ENCODE measurements at regions not wholly inside any gene's neighbourhood (a gene's known extent, or its start where the extent isn't known, plus 50 kb on each side); places are given as distances from the start of the nearest gene placed in this dataset.
"Not testable (repeated sequence)": the region's sequence is repeated elsewhere in the genome, so short reads cannot be mapped to it uniquely, and the experiment has no call there.

DNA sequence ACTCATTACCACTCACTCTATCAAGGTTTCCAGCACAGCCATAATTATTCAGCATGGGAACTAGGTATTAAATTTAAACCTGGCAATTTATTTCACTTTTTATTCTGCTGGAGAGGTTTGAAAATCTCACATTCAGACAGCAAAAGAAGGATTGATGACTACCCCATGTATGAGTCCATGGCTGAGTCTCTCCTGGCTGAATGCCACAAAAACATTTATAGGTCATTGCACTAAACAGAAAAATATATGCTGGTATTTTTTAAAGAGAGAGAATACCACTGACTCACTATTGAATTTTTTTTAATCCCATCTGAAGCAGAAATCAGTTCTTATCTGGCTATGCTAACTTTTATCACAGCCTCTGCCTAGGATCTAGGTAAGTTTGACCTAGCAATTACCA lies 336.3 kb downstream of the PPP1R3A start:
- no peak for DNase-seq

DNA sequence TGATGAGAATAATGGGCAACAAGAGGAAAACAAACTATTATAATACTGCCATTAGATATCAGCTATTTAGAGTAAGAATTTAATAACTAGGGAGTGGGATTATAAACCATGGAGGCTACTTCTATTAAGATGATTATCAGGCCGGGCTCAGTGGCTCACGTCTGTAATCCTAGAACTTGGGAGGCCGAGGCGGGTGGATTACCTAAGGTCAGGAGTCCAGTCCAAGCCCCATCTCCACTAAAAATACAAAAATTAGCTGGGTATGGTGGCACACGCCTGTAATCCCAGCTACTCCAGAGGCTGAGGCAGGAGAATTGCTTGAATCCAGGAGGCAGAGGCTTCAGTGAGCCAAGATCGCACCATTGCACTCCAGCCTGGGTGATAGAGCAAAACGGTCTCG lies 355.6 kb downstream of the PPP1R3A start:
- DNase-seq = not testable (repeated sequence)

DNA sequence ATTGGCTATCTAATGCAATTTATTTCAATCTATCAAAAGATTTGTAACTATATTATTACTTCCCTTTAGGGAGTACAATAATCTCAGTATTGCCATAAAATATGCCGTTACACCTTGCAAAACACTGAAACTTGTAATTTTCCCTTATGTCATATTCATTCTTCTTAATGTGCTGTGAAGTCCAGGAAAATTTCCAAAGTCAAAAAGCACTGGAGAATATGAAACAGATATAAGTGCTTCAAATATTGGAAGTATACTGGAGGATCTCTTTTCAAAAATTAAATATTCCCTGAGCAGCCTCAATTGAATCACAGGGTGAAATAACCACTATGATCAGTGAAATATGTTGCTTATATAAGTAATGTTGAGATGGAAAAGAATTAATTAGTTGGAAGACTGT lies 356.0 kb downstream of the PPP1R3A start:
- no peak for DNase-seq

DNA sequence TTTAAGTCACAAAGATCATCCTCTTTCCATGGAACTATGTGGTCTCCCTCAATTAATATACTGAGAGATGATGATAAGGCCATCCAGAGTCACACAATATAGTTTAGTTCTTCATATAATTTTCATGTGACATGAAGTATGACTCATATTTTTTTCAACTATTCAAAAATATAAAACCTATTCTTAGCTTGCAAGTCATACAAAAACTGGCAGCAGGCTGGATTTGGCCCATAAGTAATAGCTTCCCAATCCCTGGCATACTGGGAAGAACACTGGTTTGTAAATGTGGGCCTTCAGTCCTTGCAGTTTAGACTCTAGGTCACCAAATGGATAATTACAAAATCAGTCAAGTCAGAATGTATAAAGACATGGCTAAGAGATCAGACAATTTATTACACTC lies 356.6 kb downstream of the PPP1R3A start:
- DNase-seq = no peak

DNA sequence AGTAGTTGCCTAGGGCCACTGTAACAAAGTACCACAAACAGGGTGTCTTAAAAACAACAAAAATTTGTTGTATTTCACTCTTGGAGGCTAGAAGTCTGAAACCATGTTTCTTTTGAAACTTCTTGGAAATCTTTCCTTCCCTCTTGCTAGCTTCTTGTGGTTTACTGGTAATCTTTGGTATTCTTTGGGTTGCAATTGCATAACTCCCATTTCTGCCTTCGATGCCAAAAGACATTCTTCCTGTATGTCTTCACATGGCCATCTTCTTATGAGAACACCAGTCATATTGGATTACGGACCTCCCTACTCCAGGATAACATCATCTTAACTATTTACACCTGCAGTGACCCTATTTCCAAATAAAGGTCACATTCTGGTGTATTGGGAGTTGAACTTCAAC lies 357.4 kb downstream of the PPP1R3A start:
- no peak for DNase-seq

DNA sequence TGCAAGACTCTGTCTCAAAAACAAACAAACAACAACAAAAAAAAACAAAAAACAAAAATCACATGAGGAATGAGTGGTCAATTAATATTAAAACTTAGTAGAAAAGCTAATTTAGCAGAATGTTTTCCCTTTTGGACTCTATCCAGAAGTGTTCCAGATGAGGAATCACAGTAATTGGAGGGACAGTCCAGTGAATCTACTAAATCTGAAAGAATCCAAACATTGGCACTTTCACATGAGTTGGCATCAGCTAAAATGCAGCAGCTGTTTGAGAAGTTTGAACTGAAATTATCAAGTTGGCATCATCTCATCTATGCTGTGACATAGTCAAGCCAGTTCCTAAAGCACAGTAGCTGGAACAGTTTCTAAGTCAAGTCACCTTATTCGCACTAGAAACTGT lies 367.8 kb downstream of the PPP1R3A start:
- DNase-seq = no peak

DNA sequence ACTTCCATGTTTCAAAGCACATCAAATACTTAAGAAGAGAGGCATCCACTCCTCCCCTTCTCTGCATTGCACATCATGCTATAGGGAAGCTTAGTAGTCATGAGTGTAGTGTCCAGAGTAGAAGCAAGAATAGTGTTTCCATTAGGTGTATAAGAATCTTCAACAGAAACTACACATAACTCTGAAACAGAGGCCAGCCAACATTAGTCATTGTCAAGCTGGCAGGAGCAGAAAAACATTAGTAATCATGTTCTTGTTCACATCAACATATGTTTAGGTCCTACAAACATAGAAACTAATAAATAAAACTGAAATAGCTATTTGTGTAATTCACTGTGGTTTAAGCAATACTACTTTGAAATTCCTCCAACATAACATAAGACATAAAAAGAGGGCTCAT lies 370.2 kb downstream of the PPP1R3A start:
- no peak for DNase-seq

DNA sequence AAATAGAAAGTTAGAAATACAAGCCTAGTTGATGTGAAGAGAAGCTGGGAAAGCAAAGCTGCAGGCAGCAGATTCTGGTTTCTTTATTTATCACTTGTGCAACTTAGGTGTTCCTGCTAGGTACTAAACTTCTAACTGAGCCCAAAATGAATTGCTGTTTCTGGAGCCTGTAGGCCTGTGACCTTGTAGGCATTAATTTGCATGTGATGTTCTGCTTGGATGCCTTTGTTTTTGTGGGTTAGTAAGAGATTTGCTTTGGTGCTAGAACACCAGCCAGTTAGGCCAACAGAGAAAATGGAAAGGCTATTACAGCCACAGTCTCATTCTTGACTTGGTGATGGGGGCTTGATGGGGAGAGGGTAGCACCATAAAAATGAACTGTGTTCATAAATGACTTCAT lies 370.7 kb downstream of the PPP1R3A start:
- DNase-seq = no peak

DNA sequence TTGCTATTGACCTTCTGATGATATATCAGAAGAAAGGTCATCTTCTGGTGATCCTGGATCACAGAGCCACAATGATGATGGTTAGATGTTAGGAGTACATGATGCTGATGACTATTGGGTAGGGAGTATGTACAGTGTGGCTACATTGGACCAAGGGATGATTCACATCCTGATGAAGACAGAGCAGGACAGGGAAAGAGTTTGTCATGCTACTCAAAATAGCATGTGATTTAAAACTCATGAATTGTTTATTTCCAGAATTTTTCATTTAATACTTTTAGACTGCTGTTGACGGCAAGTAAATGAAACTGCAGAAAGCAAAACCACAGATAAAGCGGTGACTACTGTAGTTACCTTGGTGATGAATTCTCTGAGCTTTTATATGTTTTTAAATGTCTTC lies 397.3 kb downstream of the PPP1R3A start:
- DNase-seq = no peak

DNA sequence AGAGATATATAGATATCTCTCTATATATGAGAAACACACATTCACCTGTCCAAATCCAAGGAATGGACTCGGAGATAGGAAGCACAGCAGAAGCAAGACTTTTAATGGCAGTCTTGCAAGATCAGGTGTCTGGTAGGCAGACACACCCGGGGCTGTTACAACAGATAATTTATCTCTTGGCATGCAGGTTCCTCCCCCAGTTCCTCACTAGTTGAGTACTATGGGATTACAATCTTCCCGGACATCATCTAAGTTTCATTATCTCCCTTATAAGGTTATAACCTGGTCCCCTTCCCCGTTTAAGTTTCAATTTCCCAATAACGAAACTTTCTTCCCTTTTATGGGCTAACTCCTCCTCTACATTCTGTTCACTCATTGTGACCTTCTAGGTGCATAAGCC lies 399.3 kb downstream of the PPP1R3A start:
- no peak for DNase-seq

DNA sequence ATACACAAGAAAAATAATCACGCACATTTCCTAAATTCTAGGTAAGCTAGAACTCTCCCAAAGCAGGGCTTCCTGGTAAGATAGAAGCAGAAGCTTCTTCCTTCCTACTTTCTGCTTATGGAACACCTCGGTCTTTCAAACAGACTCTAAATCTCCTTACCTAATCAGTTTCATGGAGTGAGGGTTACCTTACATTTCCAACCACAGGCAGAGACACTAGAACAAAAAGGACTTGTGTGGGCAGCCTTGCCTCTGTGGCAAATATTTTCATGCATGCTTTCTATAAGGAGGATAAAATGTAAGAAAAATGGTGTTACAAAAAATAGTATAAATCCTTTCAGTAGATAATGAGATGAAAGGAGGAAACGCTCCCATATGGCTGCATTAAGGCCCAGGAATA lies 386.3 kb upstream of the SMIM30 start:
- DNase-seq = no peak

DNA sequence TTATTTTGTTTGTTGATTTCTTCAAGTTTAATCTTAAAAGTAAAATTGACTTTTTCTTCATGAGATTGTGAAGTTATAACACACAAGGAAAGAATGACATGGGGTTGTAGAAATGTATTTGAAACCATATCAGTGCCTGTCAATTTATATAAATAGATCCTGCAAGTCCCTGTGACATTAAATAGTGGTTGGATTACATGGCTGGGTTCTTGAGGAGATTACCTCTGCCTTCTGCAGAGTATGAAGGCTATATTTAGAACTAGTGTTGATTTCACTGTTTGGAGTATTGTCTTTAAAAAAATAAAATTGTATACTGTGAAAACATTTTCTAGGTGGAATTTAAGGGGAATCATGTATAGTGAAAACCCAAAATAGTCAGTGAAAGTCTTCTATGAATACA lies 385.8 kb upstream of the SMIM30 start:
- no peak for DNase-seq

DNA sequence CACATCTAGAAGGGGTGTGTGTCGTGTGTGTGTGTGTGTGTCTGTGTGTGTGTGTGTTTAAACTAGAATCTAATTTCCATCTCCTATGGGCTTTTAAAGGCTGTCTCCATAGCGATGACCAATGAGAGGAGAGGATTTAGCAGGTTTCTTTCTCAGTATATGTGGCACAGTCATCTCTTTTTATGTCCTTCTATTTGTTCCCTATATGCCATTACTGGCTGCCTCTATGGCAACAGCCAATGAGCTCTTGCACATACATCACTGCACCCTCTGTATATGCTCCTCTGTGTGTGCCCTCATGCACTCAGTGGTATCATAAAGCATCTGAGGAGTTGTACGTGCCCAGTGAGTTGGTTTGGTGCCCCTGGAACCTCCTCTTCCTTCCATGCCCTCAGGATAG lies 378.2 kb upstream of the SMIM30 start:
- not testable (repeated sequence) for DNase-seq

DNA sequence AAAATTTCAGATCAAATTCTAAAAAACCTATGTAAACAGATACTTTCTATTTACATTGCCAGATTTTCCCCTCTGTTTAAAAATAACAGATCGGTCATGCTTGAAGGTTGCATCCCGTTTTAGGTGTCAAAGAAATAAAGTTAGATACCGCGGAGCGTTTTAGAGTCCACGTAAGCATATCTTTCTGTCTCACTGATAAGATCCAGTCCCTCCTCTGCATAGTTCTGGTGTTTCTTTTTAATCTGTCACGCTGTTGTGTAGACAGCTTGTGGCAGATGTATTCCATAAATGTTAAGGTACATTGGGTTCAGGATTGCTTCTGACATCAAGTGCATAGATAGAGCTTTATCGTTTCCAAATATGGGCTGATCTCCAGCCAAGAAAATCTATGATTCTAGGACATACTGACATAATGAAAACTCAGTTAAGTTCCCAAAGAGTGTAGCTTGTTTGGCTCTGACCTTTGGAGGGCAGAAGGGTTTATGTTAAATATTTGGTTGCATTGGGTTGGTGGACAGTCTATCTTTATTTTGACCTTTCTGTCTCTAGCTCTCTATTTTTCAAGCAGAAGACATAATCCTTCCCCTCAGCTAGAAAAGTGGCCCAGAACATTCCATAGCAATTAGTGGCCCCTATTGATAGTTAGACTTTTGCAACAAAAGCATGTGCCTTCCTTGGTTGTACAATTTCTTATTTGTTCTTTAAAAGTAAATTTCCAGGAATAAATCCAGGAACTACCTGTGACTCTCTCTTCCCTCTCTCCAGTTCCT lies 376.6 kb upstream of the SMIM30 start:
- not testable (repeated sequence) for DNase-seq

DNA sequence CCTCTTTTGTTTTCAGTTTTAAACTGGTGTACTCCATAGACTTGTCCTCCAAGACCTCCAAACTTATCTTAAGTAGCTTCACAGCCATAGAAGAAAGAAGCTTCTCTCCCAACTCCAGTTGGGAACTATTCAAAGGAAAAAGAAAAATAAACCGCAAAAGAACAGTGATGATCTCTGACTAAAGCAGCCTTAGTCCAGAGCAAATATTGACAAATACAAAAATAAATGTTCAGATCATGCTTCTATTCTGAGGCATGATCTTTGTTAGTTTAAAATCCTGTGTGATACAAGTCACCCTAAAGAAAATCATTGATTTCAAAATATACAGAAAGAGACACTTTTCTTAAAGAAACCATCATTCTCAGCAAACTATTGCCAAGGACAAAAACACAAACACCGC lies 373.0 kb upstream of the SMIM30 start:
- DNase-seq = no peak

DNA sequence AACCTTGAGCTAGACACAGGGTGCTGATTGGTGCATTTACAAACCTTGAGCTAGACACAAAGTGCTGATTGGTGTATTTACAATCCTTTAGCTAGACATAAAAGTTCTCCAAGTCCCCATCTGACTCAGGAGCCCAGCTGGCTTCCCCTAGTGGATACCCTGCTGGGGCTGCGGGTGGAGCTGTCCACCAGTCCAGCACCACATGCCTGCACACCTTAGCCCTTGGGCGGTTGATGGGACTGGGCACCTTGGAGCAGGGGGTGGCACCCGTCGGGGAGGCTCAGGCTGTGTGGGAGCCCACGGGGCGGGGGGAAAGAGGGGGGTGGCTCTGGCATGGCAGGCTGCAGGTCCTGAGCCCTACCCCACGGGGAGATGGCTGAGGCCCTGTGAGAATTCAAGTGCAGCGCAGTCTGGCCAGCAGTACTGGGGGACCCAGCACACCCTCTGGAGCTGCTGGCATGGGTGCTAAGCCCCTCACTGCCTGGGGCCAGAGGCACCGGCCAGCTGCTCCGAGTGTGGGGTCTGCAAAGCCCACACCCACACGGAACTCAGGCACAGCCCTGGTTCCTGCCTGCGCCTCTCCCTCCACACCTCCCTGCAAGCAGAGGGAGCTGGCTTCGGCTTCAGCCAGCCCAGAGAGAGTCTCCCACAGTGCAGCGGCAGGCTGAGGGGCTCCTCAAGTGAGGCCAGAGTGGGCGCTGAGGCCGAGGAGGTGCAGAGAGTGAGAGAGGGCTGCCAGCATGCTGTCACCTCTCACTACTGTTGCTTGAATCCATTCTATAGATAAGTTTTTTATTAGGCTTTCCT lies 369.8 kb upstream of the SMIM30 start:
- DNase-seq = no peak

DNA sequence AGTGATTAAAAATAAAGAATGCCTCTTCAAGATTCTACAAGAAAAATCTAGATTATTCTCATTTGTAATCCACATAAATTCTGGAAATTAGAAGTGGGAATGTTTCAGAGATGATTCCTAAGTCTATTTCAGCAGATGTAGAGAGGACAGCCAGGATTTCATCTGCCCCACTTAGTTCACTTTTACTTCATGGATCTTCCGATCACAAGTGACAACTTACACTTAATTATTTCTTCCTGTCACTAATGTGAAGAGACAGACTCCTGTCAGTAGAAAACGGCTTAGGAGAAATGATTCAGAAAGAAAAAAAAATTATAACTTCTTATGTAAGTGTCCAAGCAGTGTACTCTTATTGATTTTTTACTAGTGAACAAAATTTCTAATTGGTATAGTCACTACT lies 368.2 kb upstream of the SMIM30 start:
- no peak for DNase-seq

DNA sequence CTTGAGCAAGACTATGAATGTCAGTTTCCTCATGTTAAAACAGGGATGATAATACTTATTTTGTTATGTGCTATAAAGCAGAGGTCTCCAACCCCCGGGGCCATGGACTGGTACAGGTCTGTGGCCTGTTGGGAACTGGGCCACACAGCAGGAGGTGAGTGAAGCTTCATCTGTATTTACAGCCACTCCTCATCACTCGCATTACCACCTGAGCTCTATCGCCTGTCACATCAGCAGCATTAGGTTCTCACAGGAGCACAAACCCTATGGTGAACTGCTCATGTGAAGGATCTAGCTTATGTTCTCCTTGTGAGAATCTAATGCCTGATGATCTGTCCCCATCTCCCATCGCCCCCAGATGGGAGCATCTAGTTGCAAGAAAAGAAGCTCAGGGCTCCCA lies 365.3 kb upstream of the SMIM30 start:
- no peak for DNase-seq

DNA sequence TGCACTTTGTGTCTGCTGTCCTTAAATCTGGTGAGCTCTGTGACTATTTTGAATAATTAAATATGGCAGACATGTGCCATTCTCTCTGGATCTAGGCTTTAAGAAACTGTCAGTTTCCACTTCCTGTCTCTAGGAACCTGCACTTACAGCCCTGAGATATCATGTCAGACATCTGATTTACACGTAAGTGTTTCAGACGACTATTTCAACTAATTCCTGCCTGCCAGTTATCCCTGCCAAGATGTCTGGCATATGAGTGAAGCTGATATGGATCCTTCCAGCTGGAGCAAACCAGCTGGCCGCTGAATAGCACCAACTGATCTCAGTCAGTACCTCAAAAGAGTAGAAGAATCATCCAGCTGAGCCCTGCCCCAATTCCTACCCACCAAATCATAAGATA lies 362.2 kb upstream of the SMIM30 start:
- no peak for DNase-seq

DNA sequence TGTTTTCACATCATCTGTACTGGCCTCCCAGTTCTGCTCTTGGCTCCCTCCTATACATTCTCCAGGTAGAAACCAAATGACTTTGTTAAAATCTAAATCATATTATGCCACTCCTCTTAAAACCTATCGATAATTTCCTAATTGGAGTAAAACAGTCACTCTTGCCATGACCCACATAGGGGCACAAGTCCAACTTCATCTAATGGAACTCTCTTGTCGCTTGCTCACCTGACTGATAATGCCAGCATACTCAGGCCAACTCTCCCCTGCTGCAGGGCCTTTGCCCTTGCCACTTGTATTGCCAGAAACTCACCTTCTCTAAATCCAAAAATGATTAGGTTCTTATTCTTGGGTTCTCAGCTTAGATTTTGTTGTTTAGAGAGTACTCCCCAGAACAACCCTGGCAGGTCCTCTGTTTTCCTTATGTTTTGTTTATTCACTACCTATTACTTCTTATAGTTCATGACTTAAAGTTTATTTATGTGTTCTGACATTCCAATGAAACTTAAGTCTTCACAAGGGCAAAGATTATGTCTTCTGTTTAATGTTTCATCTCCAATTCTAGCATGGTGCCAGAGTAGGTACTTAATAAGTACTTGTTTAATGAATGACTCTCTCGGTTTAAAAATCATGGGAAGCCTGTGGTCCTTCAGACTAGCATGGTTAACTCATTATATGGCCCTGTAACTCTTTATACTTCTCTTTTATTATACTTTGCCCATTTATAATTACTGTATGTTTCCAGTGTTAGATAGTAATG lies 345.9 kb upstream of the SMIM30 start:
- no peak for DNase-seq

DNA sequence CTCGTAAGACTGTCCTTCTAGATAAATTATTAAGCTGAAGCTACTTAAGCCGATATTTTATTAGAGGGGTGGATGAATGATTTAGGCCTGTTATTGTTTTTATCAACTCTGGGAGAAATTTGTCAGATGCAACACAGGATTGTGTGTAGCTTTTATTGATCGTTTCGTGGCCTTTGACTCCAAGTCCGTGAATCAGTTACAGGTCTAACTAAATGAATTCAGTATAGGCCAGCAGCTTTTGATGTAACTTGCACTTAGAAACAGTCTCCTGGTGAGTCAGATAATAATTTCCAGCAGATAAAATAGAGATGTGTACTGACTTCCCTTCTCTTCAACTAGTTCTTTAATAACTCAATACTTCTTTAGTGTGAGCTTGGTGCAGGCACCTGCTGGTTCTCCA lies 341.7 kb upstream of the SMIM30 start:
- no peak for DNase-seq

DNA sequence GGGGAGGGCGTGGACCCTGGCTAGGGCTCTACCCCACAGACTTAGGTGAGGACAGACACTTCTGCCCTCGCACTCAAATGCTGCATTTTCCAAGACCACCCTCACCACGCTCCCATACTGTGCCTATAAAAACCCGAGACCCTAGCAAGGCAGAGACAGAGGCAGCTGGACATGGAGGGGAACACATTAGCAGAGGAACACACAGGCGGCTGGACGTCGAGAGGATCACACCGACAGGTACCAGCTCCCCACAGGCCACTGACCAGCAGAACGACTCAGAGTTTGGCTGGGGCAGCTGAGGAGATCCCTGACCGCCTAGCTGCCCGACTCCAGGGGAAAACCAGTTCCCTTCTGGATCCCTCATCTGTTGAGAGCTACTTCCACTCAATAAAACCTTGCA lies 338.2 kb upstream of the SMIM30 start:
- no peak for DNase-seq

DNA sequence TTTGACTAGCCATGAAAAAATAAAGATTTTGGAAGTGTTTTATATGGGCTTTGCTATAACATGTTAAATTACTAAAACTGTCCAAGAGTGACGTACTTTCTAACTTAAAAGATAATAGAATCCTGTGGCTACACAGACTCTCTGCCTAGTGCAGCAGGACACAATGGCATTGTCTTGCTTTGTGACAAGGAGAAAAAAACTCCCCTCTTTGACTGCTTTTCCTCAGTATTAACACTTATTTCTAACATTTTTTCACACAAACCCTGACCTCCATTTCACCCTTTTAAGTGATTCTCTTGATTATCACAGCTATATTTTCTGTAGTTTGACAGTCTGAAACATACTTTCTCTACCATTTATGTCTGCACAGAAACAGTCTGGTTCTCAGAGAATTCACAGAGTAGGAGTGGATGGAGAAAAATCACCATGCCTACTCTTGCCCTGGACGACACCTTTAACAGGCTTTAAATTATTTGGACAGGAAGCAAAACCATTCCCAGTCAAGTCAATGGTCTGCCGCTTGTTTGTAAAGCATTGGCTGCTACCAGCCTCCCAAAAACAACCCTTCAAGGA lies 336.3 kb upstream of the SMIM30 start:
- no peak for DNase-seq

DNA sequence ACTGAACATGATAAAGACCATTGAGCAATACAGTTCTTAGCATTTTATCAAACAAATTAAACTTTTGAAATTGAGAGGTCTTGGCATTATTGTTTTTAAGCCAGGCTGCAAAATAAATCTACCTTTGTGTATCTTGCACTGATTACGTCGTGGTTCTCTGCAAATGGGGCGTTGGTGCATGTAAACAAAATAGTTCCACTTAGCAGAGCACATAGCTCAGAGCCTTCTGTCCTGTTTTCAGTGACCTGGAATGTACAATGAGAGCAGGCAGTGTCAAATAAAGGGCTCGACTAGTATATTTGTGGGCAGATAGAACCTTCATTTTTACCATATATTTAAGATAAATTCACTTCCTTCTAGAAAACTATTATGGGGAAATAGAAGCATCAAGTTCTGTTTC lies 333.9 kb upstream of the SMIM30 start:
- no peak for DNase-seq

Data from stimulated activated CD4-positive, alpha-beta T cell treated with anti-CD3 and anti-CD28 coated beads, Interleukin-4, amount 100 ng/mL, for 24 hours (primary cell).